ENCODE measurements at regions not wholly inside any gene's neighbourhood (a gene's known extent, or its start where the extent isn't known, plus 50 kb on each side); places are given as distances from the start of the nearest gene placed in this dataset.

DNA sequence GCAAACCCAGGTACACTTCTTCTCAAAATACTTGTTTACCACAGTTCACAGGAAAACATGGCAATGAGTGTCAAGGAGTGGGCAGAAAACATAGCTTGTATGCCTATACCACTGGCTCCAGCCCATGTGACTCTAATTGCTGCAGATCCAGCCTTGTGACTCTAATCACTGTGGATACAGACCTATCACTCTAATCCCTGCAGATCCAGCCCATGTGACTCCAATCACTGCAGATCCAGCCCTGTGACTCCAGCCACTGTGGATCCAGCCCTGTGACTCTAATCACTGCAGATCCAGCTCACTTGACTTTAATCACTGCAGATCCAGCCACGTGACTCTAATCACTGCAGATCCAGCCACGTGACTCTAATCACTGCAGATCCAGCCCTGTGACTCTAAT is 366.3 kb upstream of the IRX4 start:
- Histone ChIP-seq H3K36me3 (ENCODE audit: control insufficient read depth, insufficient read depth, low read length) (no peaks in the 10 kb centered on the region), H3K27me3 (ENCODE audit: control insufficient read depth, insufficient read depth, low read length) (no peaks in the 10 kb centered on the region), H3K4me3 (ENCODE audit: low read depth, low read length) (no peak overlapping the region)
- DNase-seq (ENCODE audit: low read depth) = no peak
- ChIA-PET CTCF (no interaction called here), POLR2A (no interaction called here)
- TF ChIP-seq, protein P1, sequence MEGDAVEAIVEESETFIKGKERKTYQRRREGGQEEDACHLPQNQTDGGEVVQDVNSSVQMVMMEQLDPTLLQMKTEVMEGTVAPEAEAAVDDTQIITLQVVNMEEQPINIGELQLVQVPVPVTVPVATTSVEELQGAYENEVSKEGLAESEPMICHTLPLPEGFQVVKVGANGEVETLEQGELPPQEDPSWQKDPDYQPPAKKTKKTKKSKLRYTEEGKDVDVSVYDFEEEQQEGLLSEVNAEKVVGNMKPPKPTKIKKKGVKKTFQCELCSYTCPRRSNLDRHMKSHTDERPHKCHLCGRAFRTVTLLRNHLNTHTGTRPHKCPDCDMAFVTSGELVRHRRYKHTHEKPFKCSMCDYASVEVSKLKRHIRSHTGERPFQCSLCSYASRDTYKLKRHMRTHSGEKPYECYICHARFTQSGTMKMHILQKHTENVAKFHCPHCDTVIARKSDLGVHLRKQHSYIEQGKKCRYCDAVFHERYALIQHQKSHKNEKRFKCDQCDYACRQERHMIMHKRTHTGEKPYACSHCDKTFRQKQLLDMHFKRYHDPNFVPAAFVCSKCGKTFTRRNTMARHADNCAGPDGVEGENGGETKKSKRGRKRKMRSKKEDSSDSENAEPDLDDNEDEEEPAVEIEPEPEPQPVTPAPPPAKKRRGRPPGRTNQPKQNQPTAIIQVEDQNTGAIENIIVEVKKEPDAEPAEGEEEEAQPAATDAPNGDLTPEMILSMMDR (IDR thresholded peaks at IDR 0.05; ENCODE audit: insufficient read depth, low read depth, low read length) = no peak

DNA sequence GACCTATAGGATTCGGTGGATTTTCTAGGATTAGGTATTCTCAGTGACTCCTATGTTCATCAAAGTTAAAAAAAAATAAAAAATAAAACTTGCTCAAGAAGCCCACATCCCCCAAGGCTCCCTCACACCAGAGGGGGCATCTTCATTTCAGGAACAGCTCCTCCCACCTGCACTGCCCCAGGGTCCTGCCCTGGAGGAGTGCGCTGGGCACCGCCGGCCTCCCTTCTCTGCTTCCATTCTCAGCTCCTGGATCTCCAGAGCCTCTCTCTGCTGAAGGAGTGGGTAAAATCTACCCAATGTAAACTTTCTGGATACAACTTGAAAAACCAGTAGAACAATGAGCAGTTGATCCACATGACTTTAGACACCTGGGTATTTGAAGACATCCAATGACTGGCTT is 359.8 kb upstream of the IRX4 start:
- ChIA-PET POLR2A (no interaction called here), CTCF (no interaction called here)
- DNase-seq (ENCODE audit: low read depth) = no peak
- TF ChIP-seq, protein P1 (IDR thresholded peaks at IDR 0.05; ENCODE audit: insufficient read depth, low read depth, low read length) = no peak
- H3K27me3 ChIP-seq (ENCODE audit: control insufficient read depth, insufficient read depth, low read length) = no peaks in the 10 kb centered on the region
- no peak overlapping the region for H3K4me3 ChIP-seq (ENCODE audit: low read depth, low read length)
- no peaks in the 10 kb centered on the region for H3K36me3 ChIP-seq (ENCODE audit: control insufficient read depth, insufficient read depth, low read length)

DNA sequence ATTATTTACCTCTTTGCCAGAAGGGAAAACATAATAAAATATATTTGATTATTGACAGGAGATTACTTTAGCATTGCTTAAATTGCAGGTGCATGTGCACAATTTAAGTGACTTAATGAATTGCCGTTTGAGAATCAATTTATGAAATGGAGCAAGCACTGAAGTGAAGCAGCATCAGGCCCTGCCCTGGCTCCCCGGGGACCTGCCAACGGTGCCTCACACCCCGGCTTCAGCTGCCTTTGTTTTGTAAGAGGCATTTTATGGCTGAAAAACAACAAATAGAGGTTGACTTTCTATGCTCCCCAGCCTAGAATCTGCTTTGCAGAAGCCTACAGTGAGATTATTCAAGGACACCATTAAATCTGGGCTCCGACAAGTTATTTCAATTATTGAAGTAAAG is 359.1 kb upstream of the IRX4 start:
- ChIA-PET CTCF (no interaction called here), POLR2A (no interaction called here)
- no peak for DNase-seq (ENCODE audit: low read depth)
- H3K27me3 ChIP-seq (ENCODE audit: control insufficient read depth, insufficient read depth, low read length) = no peaks in the 10 kb centered on the region
- no peak overlapping the region for H3K4me3 ChIP-seq (ENCODE audit: low read depth, low read length)
- TF ChIP-seq, protein P1 (IDR thresholded peaks at IDR 0.05; ENCODE audit: insufficient read depth, low read depth, low read length) = no peak
- H3K36me3 ChIP-seq (ENCODE audit: control insufficient read depth, insufficient read depth, low read length) = no peaks in the 10 kb centered on the region

DNA sequence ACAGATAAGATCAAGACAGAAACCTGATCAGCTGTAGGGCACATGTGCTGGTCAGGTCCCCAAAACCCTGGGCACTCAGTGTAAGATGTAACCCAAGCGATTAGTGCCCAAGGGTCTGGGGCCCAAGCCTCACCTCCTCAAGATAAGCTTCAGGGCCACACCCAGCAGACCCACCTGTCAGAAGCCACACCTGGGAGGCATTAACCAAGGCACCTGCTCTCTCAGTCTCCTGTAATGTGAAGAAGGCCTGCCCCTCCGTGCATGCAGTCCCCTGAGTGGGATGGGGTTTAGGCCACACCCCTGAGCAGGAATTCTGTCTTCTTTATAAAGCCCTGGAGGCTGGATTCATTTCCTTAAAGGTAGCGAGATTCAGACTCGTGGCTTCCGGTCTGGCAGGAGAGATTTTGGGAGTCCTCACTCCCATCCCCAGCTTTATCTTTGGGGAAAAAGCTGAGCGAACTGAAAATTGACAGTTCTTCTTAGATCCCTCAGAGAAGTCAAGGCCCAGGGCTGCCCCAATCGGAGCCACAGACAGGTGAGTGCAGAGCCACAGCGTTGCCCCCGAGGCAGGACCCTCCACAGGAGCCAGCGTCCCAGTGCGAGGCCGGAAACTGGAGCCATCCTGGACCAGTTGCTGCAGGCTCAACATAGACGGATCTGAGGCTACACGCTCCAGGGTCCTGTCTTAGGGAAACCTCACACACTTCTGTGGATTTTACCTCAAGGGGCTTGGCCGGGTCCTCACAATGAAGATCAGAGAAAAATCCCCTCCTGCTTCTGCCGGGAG is 357.6 kb upstream of the IRX4 start:
- TF ChIP-seq, protein P1 (IDR thresholded peaks at IDR 0.05; ENCODE audit: insufficient read depth, low read depth, low read length) = no peak
- DNase-seq (ENCODE audit: low read depth) = no peak
- Histone ChIP-seq H3K27me3 (ENCODE audit: control insufficient read depth, insufficient read depth, low read length) (no peaks in the 10 kb centered on the region), H3K36me3 (ENCODE audit: control insufficient read depth, insufficient read depth, low read length) (no peaks in the 10 kb centered on the region), H3K4me3 (ENCODE audit: low read depth, low read length) (no peak overlapping the region)
- ChIA-PET POLR2A (no interaction called here), CTCF (no interaction called here)

DNA sequence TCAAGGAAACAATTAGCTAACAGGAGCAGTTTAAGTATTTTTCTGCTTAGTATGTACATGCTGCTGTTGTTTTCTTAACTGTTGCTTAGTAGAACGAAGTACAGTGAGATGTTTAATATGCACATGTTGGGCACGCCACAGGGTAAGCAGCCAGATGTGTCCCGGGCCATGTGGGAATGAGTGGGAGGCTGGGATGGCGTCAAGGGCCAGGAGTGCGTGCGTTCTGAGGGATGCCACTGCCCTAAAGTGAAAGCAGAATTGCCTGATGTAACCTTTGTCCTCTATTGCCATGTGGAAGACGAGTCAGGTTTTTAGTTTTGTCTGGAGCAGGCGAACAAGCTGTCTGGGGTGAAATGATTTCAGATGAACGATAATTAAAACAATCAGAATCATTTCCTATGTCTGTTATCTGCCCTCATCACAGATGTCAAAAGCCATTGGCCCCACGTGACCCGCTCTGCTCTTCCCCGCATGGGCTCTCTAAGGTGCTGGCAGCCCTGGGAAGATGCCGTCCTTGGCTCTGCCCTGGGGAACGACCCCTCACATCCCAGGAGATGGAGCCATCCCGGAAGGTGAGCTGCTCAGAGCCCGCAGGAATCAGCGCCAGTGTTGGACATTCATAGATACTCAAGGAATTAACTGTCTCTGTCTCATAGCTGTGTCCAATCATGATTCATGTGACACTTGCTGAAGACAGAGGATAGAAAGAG is 356.6 kb upstream of the IRX4 start:
- POLR2A ChIA-PET = no interaction called here
- Histone ChIP-seq H3K4me3 (ENCODE audit: low read depth, low read length) (no peak overlapping the region), H3K36me3 (ENCODE audit: control insufficient read depth, insufficient read depth, low read length) (no peaks in the 10 kb centered on the region), H3K27me3 (ENCODE audit: control insufficient read depth, insufficient read depth, low read length) (no peaks in the 10 kb centered on the region)
- DNase-seq (ENCODE audit: low read depth) = no peak
- CTCF ChIA-PET = no interaction called here
- TF ChIP-seq, protein P1 (IDR thresholded peaks at IDR 0.05; ENCODE audit: insufficient read depth, low read depth, low read length) = no peak

Data from BJ (cell line).